Left lung (tissue), 4 donors: ENCODE measurements at regions not wholly inside any gene's neighbourhood (a gene's known extent, or its start where the extent isn't known, plus 50 kb on each side); places are given as distances from the start of the nearest gene placed in this dataset.

ENCODE experiments used
- ATAC-seq: fragments of 200-7000 bp; cut with Tn5 transposase; one replicate; pipeline ENCODE4 v1.9.1; 2020; ENCODE audit warnings: moderate library complexity
- DNase-seq, 4 donors: peaks; one replicate each; pipeline ENCODE4 v3.0.0-alpha.2; 2013 to 2020
- H3K27ac ChIP-seq, 2 donors: fragments of 200-600 bp; sonication (generic) in 1 of 2; one replicate each; pipeline versions ENCODE4 v1.5.0 to v1.8.0; 2020 to 2021
- H3K27me3 ChIP-seq, 2 donors: fragments of 200-600 bp; sonication (generic) in 1 of 2; one replicate each; pipeline versions ENCODE4 v1.5.0 to v1.8.0; 2020 to 2021
- H3K36me3 ChIP-seq, 2 donors: fragments of 200-600 bp; sonication (generic) in 1 of 2; one replicate each; pipeline versions ENCODE4 v1.5.0 to v1.8.0; 2020 to 2021
- H3K4me1 ChIP-seq, 2 donors: fragments of 200-600 bp; one replicate each; pipeline ENCODE4 v1.8.0; 2021
- H3K4me3 ChIP-seq, 2 donors: fragments of 200-600 bp; sonication (generic) in 1 of 2; one replicate each; pipeline versions ENCODE4 v1.5.0 to v1.8.0; 2020 to 2021; ENCODE audit warnings: mild to moderate bottlenecking in 1 of 2
- H3K9me3 ChIP-seq, 2 donors: fragments of 200-600 bp; sonication (generic) in 1 of 2; one replicate each; pipeline versions ENCODE4 v1.5.0 to v1.8.0; 2020 to 2021
- intact Hi-C, 2 donors: fragments of 100-400 bp; cut with DNase I; formaldehyde crosslinking; loops; one replicate each; pipeline versions ENCODE4 v1.11.2 to v1.14.2; 2022
- TF ChIP-seq, protein P1 (sequence below), 2 donors: fragments of 200-600 bp; sonication (generic) in 1 of 2; IDR thresholded peaks; one replicate each; pipeline versions ENCODE4 v1.5.0 to v1.8.0; 2021; ENCODE audit warnings: antibody characterized with exemption in 2 of 2
- donor health status: DM: no; HTN: yes; CAD: no.
- donor health status: DM: no; HTN: no; CAD: no.

DNA sequence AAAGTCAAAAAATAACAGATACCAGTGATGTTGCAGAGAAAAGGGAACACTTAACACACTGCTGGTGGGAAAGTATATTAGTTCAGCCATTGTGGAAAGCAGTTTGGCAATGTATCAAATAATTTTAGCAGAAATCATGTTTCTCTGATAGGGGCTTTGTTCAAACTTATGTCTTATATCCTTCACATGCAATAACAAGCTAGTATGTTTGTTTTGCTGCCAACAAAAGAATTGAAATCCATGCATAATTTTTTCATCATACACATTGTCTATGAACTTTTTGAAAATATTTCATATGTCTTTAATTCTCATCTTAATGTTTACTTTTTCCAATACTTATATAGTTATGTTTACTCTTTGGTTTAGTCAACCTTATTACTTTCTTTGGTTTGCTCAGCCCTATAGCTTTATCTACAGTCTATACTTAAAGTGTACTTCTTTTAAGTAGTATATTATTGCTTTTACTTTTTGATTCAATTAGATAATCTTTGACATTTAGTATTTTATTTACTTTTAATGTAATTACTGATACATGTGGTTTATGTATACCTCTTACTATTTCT is 639.6 kb upstream of the CBLB start:
- Histone ChIP-seq H3K4me3 (no peak overlapping the region), H3K9me3 (peaks cover 0 to 6% of the 10 kb centered on the region in 2 donors), H3K27ac (no peak overlapping the region), H3K36me3 (no peaks in the 10 kb centered on the region), H3K27me3 (no peaks in the 10 kb centered on the region), H3K4me1 (no peaks in the 10 kb centered on the region)
- DNase-seq (no peak), ATAC-seq (no peak)
- intact Hi-C loops = no loop called here
- TF ChIP-seq, protein P1, sequence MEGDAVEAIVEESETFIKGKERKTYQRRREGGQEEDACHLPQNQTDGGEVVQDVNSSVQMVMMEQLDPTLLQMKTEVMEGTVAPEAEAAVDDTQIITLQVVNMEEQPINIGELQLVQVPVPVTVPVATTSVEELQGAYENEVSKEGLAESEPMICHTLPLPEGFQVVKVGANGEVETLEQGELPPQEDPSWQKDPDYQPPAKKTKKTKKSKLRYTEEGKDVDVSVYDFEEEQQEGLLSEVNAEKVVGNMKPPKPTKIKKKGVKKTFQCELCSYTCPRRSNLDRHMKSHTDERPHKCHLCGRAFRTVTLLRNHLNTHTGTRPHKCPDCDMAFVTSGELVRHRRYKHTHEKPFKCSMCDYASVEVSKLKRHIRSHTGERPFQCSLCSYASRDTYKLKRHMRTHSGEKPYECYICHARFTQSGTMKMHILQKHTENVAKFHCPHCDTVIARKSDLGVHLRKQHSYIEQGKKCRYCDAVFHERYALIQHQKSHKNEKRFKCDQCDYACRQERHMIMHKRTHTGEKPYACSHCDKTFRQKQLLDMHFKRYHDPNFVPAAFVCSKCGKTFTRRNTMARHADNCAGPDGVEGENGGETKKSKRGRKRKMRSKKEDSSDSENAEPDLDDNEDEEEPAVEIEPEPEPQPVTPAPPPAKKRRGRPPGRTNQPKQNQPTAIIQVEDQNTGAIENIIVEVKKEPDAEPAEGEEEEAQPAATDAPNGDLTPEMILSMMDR (IDR thresholded peaks at IDR 0.05) = no peak

DNA sequence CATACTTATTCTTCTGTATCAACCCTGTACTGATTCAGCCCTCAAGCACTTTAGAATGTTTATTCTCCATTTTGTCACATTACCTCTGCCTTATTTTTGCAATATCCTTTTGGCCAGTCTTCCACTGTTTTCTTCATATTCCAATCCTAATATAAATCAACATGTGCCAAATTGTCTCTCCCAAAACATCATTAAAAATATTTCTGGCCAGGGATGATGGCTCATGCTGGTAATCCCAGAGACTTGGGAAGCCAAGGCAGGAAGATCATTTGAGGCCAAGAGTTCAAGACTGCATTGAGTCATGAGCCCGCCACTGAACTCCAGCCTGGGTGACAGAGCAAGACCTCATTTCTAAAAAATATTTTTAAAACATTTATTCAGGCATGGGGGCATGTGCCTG is 641.4 kb upstream of the CBLB start:
- H3K4me3 ChIP-seq = no peak overlapping the region
- H3K36me3 ChIP-seq = no peaks in the 10 kb centered on the region
- ATAC-seq (no peak), DNase-seq (no peak)
- TF ChIP-seq, protein P1 (IDR thresholded peaks at IDR 0.05) = no peak
- no peak overlapping the region for H3K27ac ChIP-seq
- peaks cover 0 to 6% of the 10 kb centered on the region in 2 donors for H3K9me3 ChIP-seq
- intact Hi-C loops = no loop called here
- no peaks in the 10 kb centered on the region for H3K27me3 ChIP-seq
- H3K4me1 ChIP-seq = no peaks in the 10 kb centered on the region

DNA sequence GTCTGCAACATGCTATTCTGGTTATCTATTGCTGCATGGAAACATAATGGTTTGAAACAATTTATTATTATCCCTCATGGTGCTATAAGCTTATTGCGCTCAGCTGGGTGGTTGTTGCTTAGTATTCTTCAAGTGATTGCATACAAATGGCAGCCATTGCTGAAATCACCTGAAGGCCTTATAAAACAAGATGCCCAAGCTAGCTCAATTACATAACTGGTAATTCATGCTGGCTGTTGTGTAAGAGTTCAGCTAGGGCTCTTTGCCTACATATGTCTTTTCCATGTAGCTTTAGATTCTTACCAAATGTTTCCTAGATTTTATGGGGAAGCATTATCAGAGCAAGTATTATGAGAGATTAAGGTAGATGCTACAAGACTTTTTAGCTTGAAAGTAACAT is 644.0 kb upstream of the CBLB start:
- no peaks in the 10 kb centered on the region for H3K36me3 ChIP-seq
- no peaks in the 10 kb centered on the region for H3K9me3 ChIP-seq
- no peak for ATAC-seq
- H3K4me3 ChIP-seq = no peak overlapping the region
- no peaks in the 10 kb centered on the region for H3K4me1 ChIP-seq
- H3K27ac ChIP-seq = no peak overlapping the region
- TF ChIP-seq, protein P1 (IDR thresholded peaks at IDR 0.05) = no peak
- intact Hi-C loops = no loop called here
- H3K27me3 ChIP-seq = no peaks in the 10 kb centered on the region
- no peak for DNase-seq

DNA sequence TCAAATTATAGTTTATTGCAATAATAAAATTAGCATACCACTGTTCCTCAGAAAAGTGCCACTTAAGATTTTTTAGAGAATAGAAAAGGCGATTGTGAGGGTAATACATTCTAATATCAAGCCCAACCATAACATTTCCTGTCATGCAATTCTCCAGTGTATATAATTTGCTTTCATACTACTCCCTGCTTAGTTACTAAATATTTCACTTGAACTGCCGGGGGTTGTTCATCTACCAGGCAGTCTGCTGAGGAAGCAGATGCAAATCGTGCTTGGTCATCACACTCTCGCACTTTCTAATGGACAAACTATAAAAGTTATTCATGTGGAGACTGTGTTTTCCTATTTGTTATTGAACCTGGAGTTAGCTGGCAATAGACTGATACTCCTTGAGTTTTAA is 645.6 kb upstream of the CBLB start:
- TF ChIP-seq, protein P1 (IDR thresholded peaks at IDR 0.05) = no peak
- DNase-seq = no peak
- Histone ChIP-seq H3K9me3 (no peaks in the 10 kb centered on the region), H3K4me3 (no peak overlapping the region), H3K36me3 (no peaks in the 10 kb centered on the region), H3K27me3 (no peaks in the 10 kb centered on the region), H3K27ac (no peak overlapping the region), H3K4me1 (no peaks in the 10 kb centered on the region)
- intact Hi-C loops = no loop called here
- no peak for ATAC-seq

DNA sequence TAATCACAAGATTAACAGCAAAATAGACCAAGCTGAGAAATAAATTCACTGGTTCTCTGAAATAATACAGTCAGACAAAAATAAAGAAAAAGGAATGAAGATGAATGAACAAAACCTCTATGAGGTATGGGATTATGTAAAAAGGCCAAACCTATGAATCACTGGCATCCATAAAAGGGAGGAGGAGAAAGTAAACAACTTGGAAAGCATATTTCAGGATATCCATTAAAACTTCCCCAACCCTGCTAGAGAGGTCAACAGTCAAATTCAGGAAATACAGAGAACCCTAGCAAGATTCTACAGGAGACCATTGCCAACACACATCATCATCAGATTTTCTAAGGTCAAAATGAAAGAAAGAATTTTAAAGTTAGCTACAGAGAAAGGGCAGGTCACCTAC is 649.7 kb upstream of the CBLB start:
- TF ChIP-seq, protein P1 (IDR thresholded peaks at IDR 0.05) = no peak
- intact Hi-C loops = no loop called here
- Histone ChIP-seq H3K27me3 (no peaks in the 10 kb centered on the region), H3K36me3 (no peaks in the 10 kb centered on the region), H3K27ac (no peak overlapping the region), H3K4me1 (no peaks in the 10 kb centered on the region), H3K9me3 (no peaks in the 10 kb centered on the region), H3K4me3 (no peak overlapping the region)
- DNase-seq (no peak), ATAC-seq (no peak)
